Right lobe of liver (tissue), 6 donors: ENCODE measurements at regions not wholly inside any gene's neighbourhood (a gene's known extent, or its start where the extent isn't known, plus 50 kb on each side); places are given as distances from the start of the nearest gene placed in this dataset.

Experiments
- ATAC-seq, 4 donors: fragments of 200-7000 bp; cut with Tn5 transposase; one replicate each; pipeline ENCODE4 v1.9.1; 2020; ENCODE audit warnings: mild to moderate bottlenecking in 4 of 4, moderate library complexity in 4 of 4
- DNase-seq, 3 donors: peaks; one replicate each; pipeline ENCODE4 v3.0.0-alpha.2; 2020
- H3K27ac ChIP-seq, 3 donors: fragments of 200-600 bp; one replicate each; pipeline ENCODE4 v1.8.0; 2022
- H3K27me3 ChIP-seq, 2 donors: fragments of 200-600 bp; one replicate each; pipeline ENCODE4 v1.8.0; 2022
- H3K36me3 ChIP-seq, 4 donors: fragments of 200-600 bp; sonication (generic) in 1 of 4; one replicate each; pipeline versions ENCODE4 v1.5.1 to v1.8.0; 2017 to 2022; ENCODE audit warnings: control low read depth in 1 of 4
- H3K4me1 ChIP-seq, 4 donors: fragments of 200-600 bp; sonication (generic) in 1 of 4; one replicate each; pipeline versions ENCODE4 v1.5.1 to v1.8.0; 2017 to 2022; ENCODE audit warnings: control low read depth in 1 of 4
- H3K4me3 ChIP-seq, 3 donors: fragments of 200-600 bp; one replicate each; pipeline ENCODE4 v1.8.0; 2022
- H3K9me3 ChIP-seq, 4 donors: fragments of 200-600 bp; sonication (generic) in 1 of 4; one replicate each; pipeline versions ENCODE4 v1.5.1 to v1.8.0; 2017 to 2022; ENCODE audit warnings: control low read depth in 1 of 4
- POLR2A ChIP-seq: fragments of 450-650 bp; IDR thresholded peaks from one replicate; pipeline ENCODE4 v1.6.1; 2017; ENCODE audit warnings: antibody characterized with exemption, mild to moderate bottlenecking
- WGBS: methylation state at CpG from one replicate; pipeline ENCODE4 v1.1.6; 2018; ENCODE audit warnings: low coverage, low lambda C conversion rate; ENCODE audit not compliant: insufficient coverage; ENCODE audit errors: missing lambda C conversion rate; 5-methylcytosine and 5-hydroxymethylcytosine counted together
- intact Hi-C, 2 donors: fragments of 100-400 bp; cut with DNase I; formaldehyde crosslinking; loops; one replicate each; pipeline versions ENCODE4 v1.11.2 to v1.14.1; 2022
- TF ChIP-seq, protein P1 (sequence below), 4 donors: fragments of 200-600 bp in 3 of 4; fragments of 450-650 bp in 1 of 4; IDR thresholded peaks; one replicate each; pipeline versions ENCODE4 v1.5.1 to v1.8.0; 2016 to 2022; ENCODE audit warnings: antibody characterized with exemption in 4 of 4, mild to moderate bottlenecking in 2 of 4
- donor health status: DM: no; HTN: yes; CAD: no.
- donor health status: DM: no; HTN: no; CAD: no.
- donor health status: DM: no; HTN: no; CAD: no.
- donor health status: DM: no; HTN: yes; CAD: no.
- donor health status: DM: no; HTN: yes; CAD: no.

DNA sequence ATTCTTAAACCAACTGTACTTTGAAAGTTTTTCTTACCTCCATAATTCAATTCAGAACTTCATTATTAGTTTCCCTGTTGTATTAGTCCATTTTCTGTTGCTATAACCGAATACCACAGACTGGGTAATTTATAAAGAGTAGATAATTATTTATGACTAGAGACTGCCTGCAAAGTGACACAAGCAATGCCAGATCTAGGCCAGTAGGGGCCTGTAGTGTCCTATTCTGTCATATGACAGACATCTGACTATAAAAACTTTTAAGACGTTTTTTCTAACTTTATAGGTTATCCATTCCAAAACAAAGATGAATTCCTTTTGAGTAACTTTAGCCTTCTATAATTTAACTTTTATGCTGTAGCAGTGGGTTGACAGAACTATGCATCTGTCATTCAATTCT lies 2783.8 kb downstream of the PCDH9 start:
- DNase-seq, result no peak
- intact Hi-C loops, result no loop called here
- H3K27ac ChIP-seq, result no peak overlapping the region
- H3K9me3 ChIP-seq, result no peaks in the 10 kb centered on the region
- ATAC-seq, result no peak
- H3K4me1 ChIP-seq, result no peaks in the 10 kb centered on the region
- H3K4me3 ChIP-seq, result no peak overlapping the region
- no peaks in the 10 kb centered on the region for H3K36me3 ChIP-seq
- TF ChIP-seq POLR2A, result no peak
- TF ChIP-seq, protein P1, sequence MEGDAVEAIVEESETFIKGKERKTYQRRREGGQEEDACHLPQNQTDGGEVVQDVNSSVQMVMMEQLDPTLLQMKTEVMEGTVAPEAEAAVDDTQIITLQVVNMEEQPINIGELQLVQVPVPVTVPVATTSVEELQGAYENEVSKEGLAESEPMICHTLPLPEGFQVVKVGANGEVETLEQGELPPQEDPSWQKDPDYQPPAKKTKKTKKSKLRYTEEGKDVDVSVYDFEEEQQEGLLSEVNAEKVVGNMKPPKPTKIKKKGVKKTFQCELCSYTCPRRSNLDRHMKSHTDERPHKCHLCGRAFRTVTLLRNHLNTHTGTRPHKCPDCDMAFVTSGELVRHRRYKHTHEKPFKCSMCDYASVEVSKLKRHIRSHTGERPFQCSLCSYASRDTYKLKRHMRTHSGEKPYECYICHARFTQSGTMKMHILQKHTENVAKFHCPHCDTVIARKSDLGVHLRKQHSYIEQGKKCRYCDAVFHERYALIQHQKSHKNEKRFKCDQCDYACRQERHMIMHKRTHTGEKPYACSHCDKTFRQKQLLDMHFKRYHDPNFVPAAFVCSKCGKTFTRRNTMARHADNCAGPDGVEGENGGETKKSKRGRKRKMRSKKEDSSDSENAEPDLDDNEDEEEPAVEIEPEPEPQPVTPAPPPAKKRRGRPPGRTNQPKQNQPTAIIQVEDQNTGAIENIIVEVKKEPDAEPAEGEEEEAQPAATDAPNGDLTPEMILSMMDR (IDR thresholded peaks at IDR 0.05), result peak in 1 of 4 donors; percentile 7
- no peaks in the 10 kb centered on the region for H3K27me3 ChIP-seq
- 27% methylated on average over 2 of the region's 2 CpGs for WGBS

DNA sequence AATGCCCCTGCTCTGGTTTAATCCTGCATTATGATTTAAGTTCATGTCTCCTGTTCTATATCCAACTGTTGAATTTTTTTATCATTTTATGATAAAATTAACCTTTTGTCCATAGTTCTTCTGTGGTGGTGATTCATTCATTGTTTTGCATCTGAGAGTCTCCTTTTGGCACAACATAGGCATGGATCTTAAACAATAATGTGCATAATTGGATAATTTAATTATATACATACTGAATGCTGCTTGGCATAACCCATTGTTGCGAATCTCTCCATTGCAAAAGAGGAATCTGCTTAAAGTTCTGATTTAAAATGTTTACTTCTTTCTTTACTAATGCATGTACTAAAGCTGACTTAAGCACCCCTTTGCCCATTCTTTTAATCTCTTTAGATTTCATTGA lies 2788.4 kb downstream of the PCDH9 start:
- ATAC-seq, result no peak
- no peak for TF ChIP-seq POLR2A
- TF ChIP-seq, protein P1 (IDR thresholded peaks at IDR 0.05), result no peak
- Histone ChIP-seq H3K27me3 (no peaks in the 10 kb centered on the region), H3K27ac (no peak overlapping the region), H3K4me1 (no peaks in the 10 kb centered on the region), H3K9me3 (no peaks in the 10 kb centered on the region), H3K36me3 (no peaks in the 10 kb centered on the region), H3K4me3 (no peak overlapping the region)
- intact Hi-C loops, result no loop called here
- 65% methylated on average over 1 of the region's 1 CpG for WGBS
- no peak for DNase-seq

DNA sequence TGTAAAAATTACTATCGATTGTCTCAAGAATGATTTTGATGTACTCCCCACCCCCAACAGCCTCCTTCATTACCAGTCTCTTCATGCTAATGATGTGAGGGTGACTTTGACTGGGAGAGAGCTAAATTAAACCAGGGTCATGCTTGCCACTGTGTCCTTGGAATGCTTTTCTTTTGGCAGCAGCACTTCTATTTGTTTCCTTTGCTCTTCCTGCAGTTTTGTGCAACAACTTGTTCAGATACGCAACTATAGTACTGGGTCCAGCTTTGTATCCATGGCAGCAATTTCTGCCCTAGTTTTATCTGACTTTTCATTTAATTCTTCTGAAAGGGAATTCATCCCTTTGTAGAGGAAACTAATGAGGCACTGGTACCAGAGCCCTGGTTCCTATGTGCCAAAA lies 2792.1 kb downstream of the PCDH9 start:
- DNase-seq (no peak), ATAC-seq (no peak)
- no peaks in the 10 kb centered on the region for H3K36me3 ChIP-seq
- no peaks in the 10 kb centered on the region for H3K27me3 ChIP-seq
- no peak overlapping the region for H3K4me3 ChIP-seq
- no peaks in the 10 kb centered on the region for H3K9me3 ChIP-seq
- 48% methylated on average over 2 of the region's 2 CpGs for WGBS
- TF ChIP-seq, protein P1 (IDR thresholded peaks at IDR 0.05), result no peak
- TF ChIP-seq POLR2A, result no peak
- intact Hi-C loops, result no loop called here
- no peak overlapping the region for H3K27ac ChIP-seq
- H3K4me1 ChIP-seq, result no peaks in the 10 kb centered on the region

DNA sequence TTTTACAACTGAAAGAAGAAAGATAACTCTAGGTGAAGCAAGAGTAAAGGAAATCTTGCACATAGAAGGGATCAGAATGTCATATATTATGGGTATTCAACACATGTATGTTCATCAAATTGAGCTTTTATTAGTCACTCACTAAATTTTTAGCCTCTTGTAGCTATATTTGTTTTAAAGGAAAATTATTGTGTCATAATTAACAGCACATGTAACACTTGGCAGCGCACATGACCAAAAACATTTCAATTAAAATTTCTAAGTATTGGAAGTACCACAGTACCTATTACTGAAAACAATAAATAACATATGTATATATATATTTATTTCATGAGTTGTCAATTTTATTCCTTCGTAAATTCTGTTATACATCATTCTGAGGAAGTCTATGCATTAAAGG lies 2800.4 kb downstream of the PCDH9 start:
- H3K27ac ChIP-seq, result no peak overlapping the region
- 48% methylated on average over 2 of the region's 2 CpGs for WGBS
- no peak for DNase-seq
- no peak for TF ChIP-seq POLR2A
- TF ChIP-seq, protein P1 (IDR thresholded peaks at IDR 0.05), result no peak
- no peaks in the 10 kb centered on the region for H3K4me1 ChIP-seq
- no peaks in the 10 kb centered on the region for H3K27me3 ChIP-seq
- H3K4me3 ChIP-seq, result no peak overlapping the region
- H3K36me3 ChIP-seq, result no peaks in the 10 kb centered on the region
- intact Hi-C loops, result no loop called here
- ATAC-seq, result no peak
- no peaks in the 10 kb centered on the region for H3K9me3 ChIP-seq

DNA sequence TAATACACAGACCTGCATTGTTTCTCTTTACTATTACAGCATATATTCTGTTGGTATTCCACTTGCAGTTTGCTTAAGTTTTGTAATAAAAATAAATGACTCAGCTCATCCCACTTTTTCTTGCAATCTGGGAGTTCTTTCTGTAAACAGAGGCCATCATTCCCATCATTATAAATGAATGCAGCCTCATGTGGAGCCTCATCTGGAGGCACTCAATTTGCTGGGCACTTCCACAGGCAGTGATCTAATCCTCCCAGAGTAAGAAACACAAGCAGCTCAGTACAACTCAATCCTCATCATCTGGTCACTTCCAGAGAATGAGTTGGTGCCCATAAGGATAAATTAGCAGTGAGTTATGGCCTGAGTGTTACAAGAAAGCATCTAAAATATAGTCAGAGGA lies 2801.9 kb downstream of the PCDH9 start:
- DNase-seq, result no peak
- H3K4me1 ChIP-seq, result no peaks in the 10 kb centered on the region
- no peak for TF ChIP-seq POLR2A
- TF ChIP-seq, protein P1 (IDR thresholded peaks at IDR 0.05), result no peak
- ATAC-seq, result no peak
- H3K36me3 ChIP-seq, result no peaks in the 10 kb centered on the region
- no peak overlapping the region for H3K4me3 ChIP-seq
- no peak overlapping the region for H3K27ac ChIP-seq
- H3K9me3 ChIP-seq, result no peaks in the 10 kb centered on the region
- H3K27me3 ChIP-seq, result no peaks in the 10 kb centered on the region
- intact Hi-C loops, result no loop called here
